ENCODE measurements at regions not wholly inside any gene's neighbourhood (a gene's known extent, or its start where the extent isn't known, plus 50 kb on each side); places are given as distances from the start of the nearest gene placed in this dataset.

GRCh38 chr2:220662431-220662830 is 909.7 kb downstream of the EPHA4 start:
- Histone ChIP-seq H3K4me1 (ENCODE audit: insufficient read depth, low read length, poor library complexity, severe bottlenecking) (no peaks in the 10 kb centered on the region), H3F3A (ENCODE audit: low read depth) (no peaks in the 10 kb centered on the region), H3K9me2 (replicated peaks; ENCODE audit: low read depth, low read length) (no peaks in the 10 kb centered on the region), H3K4me2 (ENCODE audit: low read depth, low read length, poor library complexity, severe bottlenecking) (no peak overlapping the region), H3K4me3 (ENCODE audit: low read length, poor library complexity, severe bottlenecking) (no peak overlapping the region), H3K9ac (ENCODE audit: low read depth, low read length, poor library complexity, severe bottlenecking) (no peak overlapping the region), H2AFZ (ENCODE audit: low read length) (no peak overlapping the region), H3K9me3 (ENCODE audit: insufficient read depth, low read depth, low read length) (no peaks in the 10 kb centered on the region), H3K36me3 (ENCODE audit: insufficient read depth, low read length) (no peaks in the 10 kb centered on the region), H3K79me2 (ENCODE audit: insufficient read depth, low read length) (no peaks in the 10 kb centered on the region), H4K20me1 (ENCODE audit: insufficient read depth, low read length, poor library complexity, severe bottlenecking) (no peaks in the 10 kb centered on the region), H3K27me3 (ENCODE audit: insufficient read depth, low read length, poor library complexity, severe bottlenecking) (no peaks in the 10 kb centered on the region)
- TF ChIP-seq CTCF (conservative IDR thresholded peaks at IDR 0.05; ENCODE audit: low read length) (no peak), EZH2phosphoT487 (IDR thresholded peaks at IDR 0.05; ENCODE audit: borderline replicate concordance) (no peak)

- Histone ChIP-seq H3K9ac (ENCODE audit: low read depth, low read length, poor library complexity, severe bottlenecking) (no peak overlapping the region), H3K27me3 (ENCODE audit: insufficient read depth, low read length, poor library complexity, severe bottlenecking) (no peaks in the 10 kb centered on the region), H3K9me3 (ENCODE audit: insufficient read depth, low read depth, low read length) (no peaks in the 10 kb centered on the region), H3K4me2 (ENCODE audit: low read depth, low read length, poor library complexity, severe bottlenecking) (no peak overlapping the region), H3K4me1 (ENCODE audit: insufficient read depth, low read length, poor library complexity, severe bottlenecking) (no peaks in the 10 kb centered on the region), H4K20me1 (ENCODE audit: insufficient read depth, low read length, poor library complexity, severe bottlenecking) (no peaks in the 10 kb centered on the region), H3K4me3 (ENCODE audit: low read length, poor library complexity, severe bottlenecking) (no peak overlapping the region), H3K36me3 (ENCODE audit: insufficient read depth, low read length) (no peaks in the 10 kb centered on the region), H2AFZ (ENCODE audit: low read length) (no peak overlapping the region), H3K79me2 (ENCODE audit: insufficient read depth, low read length) (no peaks in the 10 kb centered on the region), H3F3A (ENCODE audit: low read depth) (no peaks in the 10 kb centered on the region), H3K9me2 (replicated peaks; ENCODE audit: low read depth, low read length) (no peaks in the 10 kb centered on the region)
- TF ChIP-seq CTCF (conservative IDR thresholded peaks at IDR 0.05; ENCODE audit: low read length) (no peak), EZH2phosphoT487 (IDR thresholded peaks at IDR 0.05; ENCODE audit: borderline replicate concordance) (no peak)
Measured at GRCh38 chr2:220663065-220663464, 909.0 kb downstream of the EPHA4 start.

- Histone ChIP-seq H3F3A (ENCODE audit: low read depth) (no peaks in the 10 kb centered on the region), H2AFZ (ENCODE audit: low read length) (no peak overlapping the region)
Measured at GRCh38 chr2:220664272-220665107, 907.6 kb downstream of the EPHA4 start.

More at GRCh38 chr2:220664272-220665107, 907.6 kb downstream of the EPHA4 start:
- Histone ChIP-seq H3K9me2 (replicated peaks; ENCODE audit: low read depth, low read length) (no peaks in the 10 kb centered on the region), H3K4me3 (ENCODE audit: low read length, poor library complexity, severe bottlenecking) (no peak overlapping the region), H4K20me1 (ENCODE audit: insufficient read depth, low read length, poor library complexity, severe bottlenecking) (no peaks in the 10 kb centered on the region), H3K4me2 (ENCODE audit: low read depth, low read length, poor library complexity, severe bottlenecking) (no peak overlapping the region), H3K36me3 (ENCODE audit: insufficient read depth, low read length) (no peaks in the 10 kb centered on the region), H3K79me2 (ENCODE audit: insufficient read depth, low read length) (no peaks in the 10 kb centered on the region), H3K9ac (ENCODE audit: low read depth, low read length, poor library complexity, severe bottlenecking) (no peak overlapping the region), H3K27me3 (ENCODE audit: insufficient read depth, low read length, poor library complexity, severe bottlenecking) (no peaks in the 10 kb centered on the region), H3K9me3 (ENCODE audit: insufficient read depth, low read depth, low read length) (no peaks in the 10 kb centered on the region), H3K4me1 (ENCODE audit: insufficient read depth, low read length, poor library complexity, severe bottlenecking) (no peaks in the 10 kb centered on the region)
- no peak for TF ChIP-seq EZH2phosphoT487 (IDR thresholded peaks at IDR 0.05; ENCODE audit: borderline replicate concordance)
- no peak for TF ChIP-seq CTCF (conservative IDR thresholded peaks at IDR 0.05; ENCODE audit: low read length)

Measured in Loucy (cell line).